ENCODE measurements at regions not wholly inside any gene's neighbourhood (a gene's known extent, or its start where the extent isn't known, plus 50 kb on each side); places are given as distances from the start of the nearest gene placed in this dataset.

- Histone ChIP-seq H3K27ac (ENCODE audit: low read depth in 1 of 2, low read length in 1 of 2) (no peak overlapping the region), H3K9ac (ENCODE audit: insufficient read depth in 1 of 2, low read length in 2 of 2) (no peak overlapping the region), H3K9me3 (ENCODE audit: control insufficient read depth in 4 of 4, insufficient read depth in 3 of 4, low read length in 3 of 4) (peaks cover 0 to 2% (median 0%) of the 10 kb centered on the region in 4 donors), H3K4me3 (no peak overlapping the region), H3K4me1 (ENCODE audit: control insufficient read depth in 5 of 5, insufficient read depth in 5 of 5, low read length in 5 of 5) (peaks cover 0 to 26% (median 9%) of the 10 kb centered on the region in 5 donors), H3K27me3 (ENCODE audit: control insufficient read depth in 3 of 3, insufficient read depth in 3 of 3, low read length in 2 of 3) (no peaks in the 10 kb centered on the region), H3K36me3 (ENCODE audit: control insufficient read depth in 4 of 4, insufficient read depth in 4 of 4, low read length in 4 of 4) (no peaks in the 10 kb centered on the region)
- WGBS, 2 donors: 84 to 92% methylated on average over 9 of the region's 9 CpGs
- DNase-seq (no peak), ATAC-seq (ENCODE audit: insufficient read depth, low FRiP score) (no peak)
- no peak for TF ChIP-seq CTCF (IDR thresholded peaks at IDR 0.05; ENCODE audit: control extremely low read depth, extremely low read depth)
Observed at GRCh38 chr10:78515038-78515872, 481.6 kb downstream of the RPS24 start.

- Histone ChIP-seq H3K4me3 (no peak overlapping the region), H3K27me3 (ENCODE audit: control insufficient read depth in 3 of 3, insufficient read depth in 3 of 3, low read length in 2 of 3) (no peaks in the 10 kb centered on the region), H3K9me3 (ENCODE audit: control insufficient read depth in 4 of 4, insufficient read depth in 3 of 4, low read length in 3 of 4) (peaks cover 0 to 2% (median 0%) of the 10 kb centered on the region in 4 donors), H3K4me1 (ENCODE audit: control insufficient read depth in 5 of 5, insufficient read depth in 5 of 5, low read length in 5 of 5) (peaks cover 0 to 20% (median 6%) of the 10 kb centered on the region in 5 donors), H3K36me3 (ENCODE audit: control insufficient read depth in 4 of 4, insufficient read depth in 4 of 4, low read length in 4 of 4) (no peaks in the 10 kb centered on the region), H3K9ac (ENCODE audit: insufficient read depth in 1 of 2, low read length in 2 of 2) (no peak overlapping the region), H3K27ac (ENCODE audit: low read depth in 1 of 2, low read length in 1 of 2) (no peak overlapping the region)
- 88 to 96% methylated on average over 1 of the region's 1 CpG for WGBS, 2 donors
- ATAC-seq (ENCODE audit: insufficient read depth, low FRiP score) (no peak), DNase-seq (no peak)
- TF ChIP-seq CTCF (IDR thresholded peaks at IDR 0.05; ENCODE audit: control extremely low read depth, extremely low read depth): no peak
Observed at GRCh38 chr10:78515873-78516153, 482.1 kb downstream of the RPS24 start.

GRCh38 chr10:78516236-78516635, 482.6 kb downstream of the RPS24 start:
- H3K36me3 ChIP-seq (ENCODE audit: control insufficient read depth in 4 of 4, insufficient read depth in 4 of 4, low read length in 4 of 4): no peaks in the 10 kb centered on the region
- ATAC-seq (ENCODE audit: insufficient read depth, low FRiP score): no peak
- H3K4me3 ChIP-seq: no peak overlapping the region
- no peak overlapping the region for H3K9ac ChIP-seq (ENCODE audit: insufficient read depth in 1 of 2, low read length in 2 of 2)
- DNase-seq: no peak
- H3K27me3 ChIP-seq (ENCODE audit: control insufficient read depth in 3 of 3, insufficient read depth in 3 of 3, low read length in 2 of 3): no peaks in the 10 kb centered on the region
- H3K9me3 ChIP-seq (ENCODE audit: control insufficient read depth in 4 of 4, insufficient read depth in 3 of 4, low read length in 3 of 4): peaks cover 0 to 2% (median 0%) of the 10 kb centered on the region in 4 donors
- H3K27ac ChIP-seq (ENCODE audit: low read depth in 1 of 2, low read length in 1 of 2): no peak overlapping the region
- peaks cover 0 to 16% (median 4%) of the 10 kb centered on the region in 5 donors for H3K4me1 ChIP-seq (ENCODE audit: control insufficient read depth in 5 of 5, insufficient read depth in 5 of 5, low read length in 5 of 5)
- WGBS, 2 donors: 90 to 94% methylated on average over 3 of the region's 3 CpGs
- no peak for TF ChIP-seq CTCF (IDR thresholded peaks at IDR 0.05; ENCODE audit: control extremely low read depth, extremely low read depth)

All from lung (tissue), 11 donors.